ENCODE measurements at regions not wholly inside any gene's neighbourhood (a gene's known extent, or its start where the extent isn't known, plus 50 kb on each side); places are given as distances from the start of the nearest gene placed in this dataset.

DNA sequence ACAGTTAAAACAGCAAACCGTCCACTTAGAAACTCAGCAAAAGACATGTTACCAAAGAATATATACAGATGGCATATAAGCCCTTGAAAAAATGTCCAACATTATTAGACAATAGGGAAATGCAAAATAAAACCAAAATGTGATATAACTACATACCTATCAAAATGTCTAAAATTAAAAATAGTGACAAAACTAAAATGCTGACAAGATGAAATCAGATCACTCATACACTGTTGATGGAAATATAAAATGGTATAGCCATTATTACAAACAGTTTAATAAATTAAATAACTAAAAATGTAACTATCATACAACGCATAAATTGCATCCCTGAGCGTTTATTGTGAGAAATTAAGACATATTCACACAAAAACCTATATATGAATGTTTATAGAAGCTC, 939.7 kb upstream of the ZWINT start:
- DNase-seq: no peak

DNA sequence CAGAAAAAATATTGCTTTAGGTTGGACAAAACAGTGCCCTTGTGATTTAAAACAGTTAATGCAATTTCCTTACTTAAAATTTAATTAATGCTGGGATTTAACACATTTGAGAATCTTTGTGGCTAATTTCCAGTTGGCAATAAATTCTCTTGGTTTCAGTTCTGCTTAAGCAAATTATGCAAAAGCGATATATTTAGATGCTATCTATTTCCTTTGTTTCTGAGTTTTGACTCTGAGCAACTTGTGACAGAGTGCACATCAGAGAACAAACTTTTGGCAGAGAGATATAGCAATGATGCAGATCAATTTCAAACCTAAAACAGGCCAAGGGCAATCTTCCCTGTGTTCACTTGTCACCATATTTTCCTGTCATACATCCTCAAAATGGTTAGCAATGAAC, 933.6 kb upstream of the ZWINT start:
- no peak for DNase-seq

- DNase-seq: no peak
These were observed 927.7 kb upstream of the ZWINT start for GRCh38 chr10:57288754-57289153.

GRCh38 chr10:57262892-57263291, 901.8 kb upstream of the ZWINT start:
- DNase-seq: no peak

GRCh38 chr10:57260175-57260574, 899.1 kb upstream of the ZWINT start:
- no peak for DNase-seq

GRCh38 chr10:57249615-57250281, 888.7 kb upstream of the ZWINT start:
- no peak for DNase-seq

DNA sequence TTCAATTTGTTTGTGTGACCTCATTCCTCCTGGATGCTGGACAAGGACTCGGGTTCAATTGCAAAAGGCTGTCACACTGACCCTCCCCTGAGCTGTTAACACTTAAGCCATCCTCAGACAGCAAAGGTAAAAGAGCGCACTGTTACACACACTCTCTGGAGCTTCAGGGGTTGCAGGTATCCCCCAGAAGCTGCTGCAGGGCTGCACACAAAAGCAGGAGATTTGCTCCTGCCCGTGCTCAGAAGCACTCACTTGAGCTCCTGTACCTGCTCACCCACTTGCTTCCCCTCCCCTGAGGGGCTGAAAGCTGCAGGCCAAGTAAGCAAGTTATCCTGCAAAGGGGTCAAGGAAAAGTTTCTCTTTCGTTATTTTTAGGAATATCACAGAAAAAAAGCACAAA, 886.2 kb upstream of the ZWINT start:
- DNase-seq: no peak

- no peak for DNase-seq
These were observed 864.9 kb upstream of the ZWINT start for GRCh38 chr10:57225920-57226319.

- DNase-seq: no peak
These were observed 863.8 kb upstream of the ZWINT start for GRCh38 chr10:57224811-57225210.

GRCh38 chr10:57222603-57223002, 861.5 kb upstream of the ZWINT start:
- DNase-seq: no peak

DNA sequence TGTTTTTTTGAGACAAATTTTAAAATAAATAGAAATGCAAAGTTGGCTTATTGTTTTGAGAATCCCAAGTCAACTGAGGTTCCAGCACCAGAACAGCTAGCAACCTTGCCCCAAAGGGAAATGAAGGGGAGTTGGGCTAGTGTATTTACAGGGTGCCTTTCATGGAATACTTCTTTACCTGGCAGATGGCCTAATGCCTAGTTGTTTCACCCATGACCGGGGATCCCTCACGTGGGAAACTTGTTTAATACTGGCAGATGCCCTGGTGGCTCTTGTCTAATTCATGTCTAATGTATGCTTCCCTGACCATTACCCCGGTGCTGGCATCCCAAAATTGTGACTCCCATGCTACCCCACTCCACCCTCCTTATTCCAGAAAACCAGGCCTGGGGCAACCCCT, 861.1 kb upstream of the ZWINT start:
- DNase-seq: no peak

DNA sequence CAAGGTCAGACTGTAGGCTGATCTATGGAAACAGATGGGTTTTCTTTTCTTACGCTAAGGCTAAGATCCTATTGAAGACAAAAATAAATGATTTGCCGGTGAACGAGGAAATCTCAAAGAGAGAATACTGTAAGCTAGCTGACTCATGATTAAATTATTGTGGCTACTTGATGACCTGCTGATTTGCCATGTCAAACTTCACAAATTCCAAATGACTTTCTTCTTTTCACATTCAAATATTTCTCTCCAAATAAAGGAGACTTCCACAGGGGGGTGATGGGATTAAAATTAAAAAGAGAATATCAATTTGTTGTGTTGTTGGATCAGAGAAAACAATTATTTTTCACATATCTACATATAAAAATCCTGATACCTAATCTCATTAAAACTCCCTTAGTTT, 860.6 kb upstream of the ZWINT start:
- DNase-seq: no peak

DNA sequence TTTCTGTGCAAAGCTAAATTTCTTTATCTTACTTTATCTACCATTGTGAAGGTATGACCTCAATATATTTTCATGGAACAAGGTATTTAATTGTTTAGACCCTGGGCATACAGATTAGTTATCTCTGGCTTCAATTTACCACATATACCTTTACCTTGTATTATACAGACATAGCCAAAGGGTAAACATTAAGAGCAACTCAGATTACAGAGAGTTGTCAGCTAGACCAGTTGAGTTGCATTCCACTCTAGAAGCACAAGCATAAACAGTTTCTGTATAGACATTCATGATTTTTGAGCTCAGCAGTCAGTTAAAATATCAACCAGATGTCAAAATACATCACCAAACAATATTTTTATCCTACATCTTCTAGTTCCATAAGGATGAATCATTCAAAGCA, 857.3 kb upstream of the ZWINT start:
- DNase-seq: no peak

DNA sequence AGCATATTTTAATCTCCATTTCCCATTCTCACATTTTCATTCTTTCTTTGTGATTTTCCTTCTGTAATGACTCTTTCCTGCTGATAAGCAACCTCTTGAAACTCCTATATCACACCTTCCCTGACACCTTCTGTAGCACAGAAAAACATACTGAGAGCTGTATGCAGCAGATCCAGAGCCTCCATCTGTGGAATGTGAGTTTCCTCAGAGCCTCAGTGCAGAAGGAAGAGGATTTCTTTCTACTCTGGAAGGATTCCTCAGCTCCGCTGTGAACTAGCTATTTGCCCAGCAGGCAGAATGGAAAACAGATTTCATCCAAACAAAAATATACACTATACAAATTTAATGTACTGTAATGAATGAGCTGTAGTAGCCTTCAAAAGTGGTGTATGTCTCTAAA, 841.3 kb upstream of the ZWINT start:
- no peak for DNase-seq

DNA sequence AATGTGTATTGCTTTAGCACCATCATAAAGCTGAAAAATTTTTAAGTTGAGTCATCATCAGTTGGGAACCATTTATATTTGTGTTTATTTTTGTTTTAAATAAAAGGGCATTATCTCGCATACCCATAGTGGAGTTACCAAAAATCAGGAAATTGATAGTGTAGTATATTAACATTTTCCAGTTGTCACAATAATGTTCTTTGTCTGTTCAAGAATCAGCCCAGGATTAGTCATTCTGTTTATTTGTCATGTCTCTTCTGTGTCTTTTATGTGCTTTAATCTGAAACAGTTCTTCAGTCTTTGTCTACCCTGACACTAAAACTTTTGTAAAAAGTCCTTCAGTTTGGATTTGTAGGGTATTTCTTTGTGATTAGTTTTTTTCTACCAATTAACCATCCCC, 827.8 kb upstream of the ZWINT start:
- no peak for DNase-seq

DNA sequence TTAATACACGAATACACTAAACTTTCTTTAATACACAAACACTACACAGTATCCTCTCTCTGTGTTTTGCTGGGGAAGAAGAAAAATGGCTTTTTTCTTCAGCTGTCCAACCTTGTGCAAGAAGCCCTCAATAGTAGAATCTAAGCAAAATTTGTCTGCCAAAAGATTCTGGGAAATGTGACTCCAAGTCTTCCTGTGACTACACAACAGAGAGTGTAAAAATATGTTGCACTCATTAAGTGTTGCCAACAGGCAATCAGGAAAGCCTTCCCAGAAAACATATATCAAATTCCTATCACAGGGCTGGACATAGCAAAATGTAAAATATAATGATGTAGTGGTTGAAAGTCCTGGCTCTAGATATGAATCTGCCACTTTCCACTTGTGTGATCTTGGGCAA, 825.1 kb upstream of the ZWINT start:
- no peak for DNase-seq

- DNase-seq: no peak
These were observed 808.5 kb upstream of the ZWINT start for GRCh38 chr10:57169597-57169996.

- DNase-seq: no peak
These were observed 807.7 kb upstream of the ZWINT start for GRCh38 chr10:57168611-57169240.

GRCh38 chr10:57165671-57166070, 804.6 kb upstream of the ZWINT start:
- DNase-seq: no peak

DNA sequence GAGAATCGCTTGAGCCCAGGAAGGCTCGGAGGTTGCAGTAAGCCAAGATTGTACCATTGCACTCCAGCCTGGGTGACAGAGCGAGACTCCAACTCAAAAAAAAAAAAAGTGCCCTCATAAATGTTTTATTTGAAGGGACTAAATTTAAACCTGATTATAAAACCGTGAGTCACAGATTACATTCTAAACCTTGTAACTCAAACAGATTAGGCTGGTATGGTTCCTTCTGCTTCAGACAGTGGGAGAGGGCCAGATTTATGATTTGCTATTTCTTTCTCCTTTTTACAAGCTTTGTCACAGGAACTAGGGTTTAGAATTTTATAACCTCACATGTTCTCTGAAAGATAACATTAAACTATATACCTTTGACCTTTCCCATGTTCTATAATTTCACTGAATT, 801.2 kb upstream of the ZWINT start:
- no peak for DNase-seq

DNA sequence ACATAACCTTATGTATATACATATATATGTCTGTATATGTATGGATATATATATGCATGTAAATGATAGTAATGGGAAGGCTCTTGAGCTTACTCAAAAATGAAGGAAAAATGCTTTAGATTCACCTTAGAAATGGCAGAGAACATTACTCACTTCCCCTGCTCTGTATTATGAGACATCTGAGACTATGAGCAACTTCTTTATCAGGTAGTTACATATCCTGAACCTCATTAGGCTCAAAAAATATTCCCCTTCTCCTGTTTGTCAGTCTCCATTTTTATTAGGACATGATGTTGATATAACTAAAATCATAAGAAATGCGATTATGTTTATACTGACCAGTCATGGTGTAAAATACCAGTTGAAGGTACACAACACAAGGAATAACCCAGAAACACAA, 800.1 kb upstream of the ZWINT start:
- no peak for DNase-seq

DNA sequence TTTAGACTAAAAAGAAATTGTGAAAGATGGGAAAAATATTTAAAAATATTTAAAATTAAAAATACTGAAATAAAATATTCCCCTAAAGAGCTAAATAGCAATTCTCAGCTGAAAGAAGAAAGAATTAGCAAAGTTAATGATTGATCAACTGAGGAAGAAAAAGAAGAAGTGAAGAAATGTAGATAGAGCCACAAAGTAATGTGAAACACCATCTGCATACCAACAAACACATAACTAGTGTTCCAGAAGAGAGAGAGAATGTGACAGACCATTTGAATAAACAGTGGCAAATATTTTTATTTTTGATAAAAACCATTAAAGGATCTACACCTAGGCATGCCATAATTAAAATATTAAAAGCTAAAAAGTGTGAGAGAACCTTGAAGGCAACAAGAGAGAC, 784.5 kb upstream of the ZWINT start:
- DNase-seq: no peak

DNA sequence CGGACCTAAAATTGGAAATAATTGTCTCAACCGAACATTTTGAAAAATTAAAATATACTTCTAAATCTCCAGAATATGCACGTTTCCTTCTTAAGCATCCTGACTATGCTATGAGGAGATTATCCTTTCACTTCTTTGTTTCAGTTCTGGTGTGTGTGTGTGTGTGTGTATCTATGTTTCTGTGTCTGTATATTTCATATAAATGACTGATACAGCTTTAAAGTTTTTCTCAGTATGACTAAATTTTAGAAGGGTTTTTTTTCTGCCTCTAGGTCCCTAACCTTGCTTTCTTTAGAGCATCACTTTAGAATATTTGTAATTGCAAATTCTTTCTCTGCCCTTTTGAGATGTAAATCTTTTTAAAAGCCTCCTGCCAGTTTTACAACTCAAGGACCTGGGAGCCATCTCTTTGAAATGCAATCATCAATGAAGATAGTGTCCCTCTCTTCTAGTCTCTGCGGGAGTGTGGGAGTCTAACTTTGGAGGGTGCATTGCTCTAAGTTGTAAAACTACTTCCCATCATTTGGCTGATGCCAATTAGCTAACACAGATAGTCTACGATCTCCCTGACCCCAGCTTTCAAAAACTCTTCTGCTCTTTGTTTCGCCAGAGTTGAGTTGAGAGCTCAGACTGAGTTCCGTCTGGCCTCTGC, 782.0 kb upstream of the ZWINT start:
- DNase-seq: no peak

DNA sequence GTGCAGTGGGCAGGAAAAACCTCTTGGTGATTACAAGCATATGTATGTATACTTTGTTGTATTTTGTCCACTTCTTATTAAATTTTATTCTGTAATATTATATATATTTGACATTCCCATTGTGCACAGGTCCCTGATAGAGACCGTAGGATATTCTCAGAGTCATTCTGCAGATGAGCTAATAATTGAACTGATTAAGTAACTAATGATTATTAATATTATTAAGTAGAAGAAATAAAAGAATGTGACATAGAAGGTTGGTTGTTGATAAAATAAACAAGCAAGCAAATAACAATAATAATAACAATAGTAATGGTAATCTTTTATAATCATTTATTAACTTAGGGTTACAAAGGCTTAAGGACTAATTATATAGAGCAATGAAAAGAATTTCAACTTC, 780.6 kb upstream of the ZWINT start:
- DNase-seq: no peak

DNA sequence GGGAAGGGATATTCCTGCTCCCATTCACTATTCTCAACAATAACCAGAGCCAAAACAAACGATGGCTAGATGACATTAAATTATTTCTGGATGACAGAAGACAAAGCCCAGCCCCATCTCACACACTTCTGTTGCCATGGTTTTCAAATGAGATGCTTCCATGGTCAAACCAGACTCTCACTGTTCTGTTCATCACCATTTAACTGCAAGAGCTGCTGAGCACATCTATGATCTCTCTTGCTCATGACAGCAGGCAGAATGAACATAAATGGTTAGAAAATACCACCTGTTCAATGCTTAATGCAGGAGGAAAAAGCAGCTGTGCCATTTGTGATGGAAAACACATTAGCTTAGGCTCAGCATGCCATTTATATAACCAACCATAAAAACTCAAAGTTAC, 758.6 kb upstream of the ZWINT start:
- no peak for DNase-seq
